T-helper 2 cell (primary cell): ENCODE measurements at regions not wholly inside any gene's neighbourhood (a gene's known extent, or its start where the extent isn't known, plus 50 kb on each side); places are given as distances from the start of the nearest gene placed in this dataset.

Experiments
- DNase-seq, 5 experiments: peaks; one replicate each; pipeline versions ENCODE4 v3.0.0 to v3.0.0-alpha.2; 2012 to 2022

- no peak for DNase-seq
Observed at GRCh38 chrY:19354061-19354856, 390.3 kb downstream of the KDM5D start.

- DNase-seq: no peak
Observed at GRCh38 chrY:19351616-19352015, 392.9 kb downstream of the KDM5D start.

GRCh38 chrY:19321701-19322100 is 422.8 kb downstream of the KDM5D start:
- DNase-seq: no peak

- no peak for DNase-seq
Observed at GRCh38 chrY:19319135-19319534, 425.4 kb downstream of the KDM5D start.

GRCh38 chrY:19317271-19317987 is 427.1 kb downstream of the KDM5D start:
- DNase-seq: peak in 1 of 5 experiments; percentile 45

GRCh38 chrY:19307627-19308026 is 436.9 kb downstream of the KDM5D start:
- no peak for DNase-seq

- no peak for DNase-seq
Observed at GRCh38 chrY:19303136-19303535, 441.4 kb downstream of the KDM5D start.

GRCh38 chrY:19290925-19291324 is 453.6 kb downstream of the KDM5D start:
- DNase-seq: no peak

- DNase-seq: no peak
Observed at GRCh38 chrY:19274076-19274475, 470.4 kb downstream of the KDM5D start.

- DNase-seq: no peak
Observed at GRCh38 chrY:19268331-19268730, 476.2 kb downstream of the KDM5D start.

GRCh38 chrY:19265404-19265803 is 479.1 kb downstream of the KDM5D start:
- no peak for DNase-seq

GRCh38 chrY:19262310-19262709 is 482.2 kb downstream of the KDM5D start:
- DNase-seq: no peak

- peak in 1 of 5 experiments; percentile 49 for DNase-seq
Observed at GRCh38 chrY:19232276-19232994, 458.9 kb upstream of the HSFY2 start.

GRCh38 chrY:19220784-19221183 is 447.2 kb upstream of the HSFY2 start:
- no peak for DNase-seq

GRCh38 chrY:19208915-19209314 is 435.4 kb upstream of the HSFY2 start:
- no peak for DNase-seq

GRCh38 chrY:19207048-19207447 is 433.5 kb upstream of the HSFY2 start:
- DNase-seq: no peak

GRCh38 chrY:19180824-19181223 is 407.3 kb upstream of the HSFY2 start:
- no peak for DNase-seq

GRCh38 chrY:19168202-19168565 is 394.6 kb upstream of the HSFY2 start:
- DNase-seq: no peak

GRCh38 chrY:19167319-19168201 is 394.0 kb upstream of the HSFY2 start:
- no peak for DNase-seq

GRCh38 chrY:19148783-19149182 is 375.2 kb upstream of the HSFY2 start:
- DNase-seq: no peak

- DNase-seq: no peak
Observed at GRCh38 chrY:19146296-19146695, 372.8 kb upstream of the HSFY2 start.

GRCh38 chrY:19142093-19142492 is 368.6 kb upstream of the HSFY2 start:
- no peak for DNase-seq
